Midbrain (tissue), 1 donor: ENCODE measurements at regions not wholly inside any gene's neighbourhood (a gene's known extent, or its start where the extent isn't known, plus 50 kb on each side); places are given as distances from the start of the nearest gene placed in this dataset.
A peak's percentile ranks its signal among the peaks of the same experiment; 100 is the strongest.

Experiments used
- DNase-seq: peaks from one replicate; lab custom pipeline; 2025; lab: John Stamatoyannopoulos, UW

DNA sequence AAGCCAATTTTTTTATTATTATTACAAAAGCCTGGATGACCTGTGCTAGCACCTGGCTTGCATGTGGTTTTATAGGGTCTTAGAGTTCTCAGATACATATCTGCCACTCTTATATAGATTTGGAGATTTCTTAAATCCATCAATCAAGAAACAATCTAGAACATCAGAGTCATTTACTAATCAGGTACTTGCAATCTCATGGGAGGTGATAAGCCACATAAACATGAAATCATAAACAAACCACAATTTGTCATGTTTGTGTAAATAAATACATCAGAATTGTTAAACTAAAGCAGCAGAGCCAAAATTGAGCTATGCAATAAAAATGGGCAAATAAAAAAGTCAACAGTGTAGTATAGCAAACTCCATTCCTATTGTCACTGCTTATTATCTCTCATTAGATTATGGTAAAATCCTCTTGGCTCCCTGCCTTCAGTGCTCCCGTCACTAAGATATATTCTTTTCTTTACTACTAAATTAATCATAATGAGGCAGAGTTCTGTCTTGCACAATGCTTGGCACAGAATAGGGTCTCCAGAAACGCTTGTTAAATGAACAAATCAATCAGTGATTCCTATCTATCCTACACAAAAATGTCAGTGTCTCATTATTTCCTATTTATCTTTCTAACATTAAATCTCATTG lies 108.7 kb upstream of the TTC29 start:
- DNase-seq, result no peak

DNA sequence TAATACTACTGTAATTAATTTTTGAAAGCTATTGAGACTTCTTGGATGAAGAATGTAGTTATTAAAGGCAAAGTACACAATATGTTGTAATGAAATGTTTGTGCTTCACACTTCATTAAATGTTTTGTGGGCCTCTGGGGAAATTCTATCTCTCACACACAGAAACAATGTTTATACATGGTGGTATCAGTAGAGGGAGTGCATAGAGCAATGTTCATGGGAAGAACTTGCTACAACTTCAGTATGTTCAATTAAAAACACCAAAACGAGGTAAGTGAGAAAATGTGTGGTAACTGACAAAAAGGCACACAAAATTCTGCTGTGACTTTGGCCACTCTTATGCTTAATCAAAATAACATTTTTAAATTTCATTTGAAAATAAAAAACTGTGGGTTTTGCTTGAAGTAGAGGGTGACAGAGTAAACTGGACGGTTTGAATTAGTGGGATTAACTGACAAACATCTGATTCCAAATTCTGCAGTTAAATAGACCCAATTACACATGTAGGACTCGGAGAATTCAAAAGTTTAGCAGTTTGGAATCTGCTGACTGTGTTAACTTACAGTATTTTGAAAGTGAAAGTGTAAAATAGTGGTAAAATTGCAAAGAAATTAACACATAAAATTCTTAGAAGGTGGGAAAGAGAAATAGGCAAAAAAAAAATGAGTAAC lies 111.4 kb upstream of the TTC29 start:
- no peak for DNase-seq

DNA sequence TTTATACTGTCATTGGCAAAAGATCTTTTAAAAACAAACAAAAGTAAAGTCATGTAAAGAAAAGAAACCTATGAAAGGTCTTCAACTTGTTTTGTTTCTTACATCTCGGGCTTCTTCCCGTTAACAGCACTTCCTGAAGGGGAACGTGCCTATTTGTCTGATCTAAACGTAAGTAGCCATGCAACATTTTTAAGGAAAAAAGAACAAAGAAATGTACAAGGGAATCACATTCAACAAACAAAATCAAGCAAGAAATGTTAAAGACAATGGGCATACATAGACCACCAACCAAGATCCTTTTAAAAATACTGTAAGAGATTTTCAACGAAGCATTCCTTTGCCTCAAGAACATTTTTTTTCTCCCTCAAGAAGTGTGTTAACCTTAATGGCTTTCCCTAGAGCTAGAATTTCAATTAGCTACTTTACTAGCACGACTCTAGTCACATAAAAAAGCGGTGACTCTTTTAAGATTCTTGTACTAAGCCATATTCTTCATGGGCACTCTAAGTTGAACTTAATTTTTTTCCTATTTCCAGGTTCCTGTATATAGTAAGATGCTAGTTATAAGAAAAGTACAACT lies 112.0 kb upstream of the TTC29 start:
- DNase-seq, result no peak

DNA sequence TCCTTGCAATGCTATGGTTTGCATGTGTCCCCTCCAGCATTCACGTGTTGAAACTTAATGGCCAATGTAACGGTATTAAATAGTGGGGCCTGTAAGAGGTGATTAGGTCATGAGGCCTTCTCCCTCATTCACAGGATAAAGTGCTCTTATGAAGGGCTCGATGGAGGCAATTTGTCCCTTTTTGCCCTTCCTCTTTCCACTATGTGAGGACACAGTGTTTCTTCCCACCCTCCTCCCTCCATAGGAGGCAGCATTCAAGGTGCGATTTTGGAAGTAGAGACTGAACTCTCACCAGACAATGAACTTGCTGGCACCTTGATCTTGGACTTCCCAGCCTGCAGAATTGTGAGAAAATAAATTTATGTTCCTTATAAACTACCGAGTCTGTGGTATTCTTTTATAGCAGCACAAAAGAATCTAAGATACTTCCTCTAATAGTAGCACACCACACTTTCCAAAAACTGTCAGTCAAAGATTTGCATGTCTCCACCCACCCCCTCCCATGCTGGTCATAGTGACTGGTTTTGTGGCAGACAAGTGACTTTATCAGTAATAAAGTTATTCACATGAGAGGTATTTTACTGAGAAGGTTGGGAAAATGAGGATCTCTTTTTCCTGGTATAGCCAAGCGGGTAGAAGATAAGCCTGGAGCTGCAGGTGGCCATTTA lies 113.5 kb upstream of the TTC29 start:
- DNase-seq, result no peak

DNA sequence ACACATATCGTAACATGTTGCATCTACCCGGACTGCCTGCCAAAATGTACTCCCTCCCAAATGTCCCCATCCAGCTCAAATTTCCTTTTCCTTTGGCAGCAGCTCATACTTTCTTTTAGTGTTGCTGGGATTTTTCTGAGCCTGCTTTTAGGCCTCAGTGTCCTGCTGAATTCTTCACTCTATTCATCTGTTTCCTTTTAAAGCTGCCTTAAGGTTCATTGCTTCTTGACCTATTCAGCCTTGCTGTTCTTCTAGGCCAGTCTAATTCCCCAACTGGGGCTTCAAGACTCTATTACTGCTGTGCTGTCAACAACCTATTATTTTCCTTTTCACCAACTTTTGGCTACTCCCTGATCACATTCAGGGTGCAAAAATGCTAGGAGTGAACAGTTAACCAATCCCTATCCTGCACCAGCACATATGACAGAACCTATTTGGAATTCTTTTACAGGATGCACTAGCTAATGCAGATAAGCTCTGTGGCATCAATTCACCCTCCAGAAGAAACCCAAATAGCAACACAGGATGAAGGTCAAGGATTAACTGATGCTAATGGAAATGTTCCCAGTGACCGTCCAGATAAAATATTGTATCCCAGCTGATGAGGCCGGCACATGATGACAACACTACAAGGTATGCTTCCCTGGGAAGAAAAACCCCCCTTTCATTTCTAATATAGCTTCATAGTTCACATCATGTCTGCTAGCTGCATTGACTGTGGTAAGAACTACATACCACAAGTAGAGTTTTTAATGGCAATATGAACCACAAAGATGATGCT lies 114.7 kb upstream of the TTC29 start:
- peak; percentile 21 for DNase-seq

DNA sequence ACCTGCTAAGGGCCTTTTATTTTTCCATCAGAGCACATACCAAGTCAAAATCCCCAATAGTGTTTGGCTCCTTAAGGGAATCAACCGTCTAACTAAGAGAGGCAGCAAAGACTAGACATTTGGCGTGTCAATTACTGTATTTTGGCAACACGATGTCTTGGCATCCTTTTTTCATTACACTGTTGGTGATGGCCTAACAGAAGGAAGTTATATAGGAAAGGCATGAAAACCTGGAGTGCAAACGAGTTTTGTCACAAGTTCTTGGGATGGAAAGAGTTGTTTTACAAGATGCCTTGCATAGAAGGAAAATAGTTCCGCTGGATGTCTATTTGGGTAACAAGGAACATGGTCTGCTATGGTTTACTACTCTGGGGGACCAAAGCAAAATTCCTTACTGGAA lies 119.2 kb upstream of the TTC29 start:
- no peak for DNase-seq

DNA sequence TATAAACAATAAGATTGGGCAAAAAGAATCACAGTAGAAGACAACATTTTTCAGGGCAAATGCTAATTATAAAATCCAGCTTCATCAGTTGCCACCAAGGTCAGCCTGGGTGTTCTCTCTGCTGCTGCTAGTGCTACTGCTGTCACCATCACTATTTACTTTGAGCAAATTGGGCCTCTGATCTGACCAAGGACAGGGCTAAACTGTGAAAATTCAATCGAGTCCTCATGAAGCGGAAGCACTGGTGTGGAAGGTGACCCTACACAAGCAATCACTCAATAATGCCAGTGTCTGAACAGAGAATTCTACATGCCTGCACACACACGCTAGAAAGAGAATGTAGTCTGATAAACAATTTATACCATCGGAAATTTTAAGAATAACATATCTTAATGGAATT lies 122.9 kb upstream of the TTC29 start:
- DNase-seq, result no peak

DNA sequence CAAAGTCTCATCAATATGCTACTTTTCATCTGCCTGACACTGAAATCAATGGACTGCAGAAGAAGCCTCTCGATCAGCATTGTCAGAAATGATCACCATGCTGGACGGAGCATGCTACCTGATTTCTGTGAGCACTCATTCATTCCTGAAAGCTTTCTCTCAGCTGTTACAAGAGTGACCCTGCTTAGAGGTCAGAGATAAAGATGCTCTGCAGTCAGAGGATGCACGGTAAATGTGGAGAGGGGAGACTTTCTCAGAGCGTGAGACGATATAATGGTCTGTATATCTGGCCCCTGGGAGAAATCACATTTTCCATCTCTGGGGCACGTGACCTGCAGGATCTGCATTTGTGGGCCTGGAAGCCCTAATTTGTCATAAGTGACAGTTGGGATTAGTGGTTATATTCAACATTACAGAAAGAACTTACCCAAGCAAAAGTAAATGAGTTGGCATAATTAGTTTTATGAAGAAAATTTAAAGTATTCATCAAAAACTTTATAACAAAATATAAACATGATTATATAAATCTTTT lies 125.6 kb upstream of the TTC29 start:
- DNase-seq, result no peak

DNA sequence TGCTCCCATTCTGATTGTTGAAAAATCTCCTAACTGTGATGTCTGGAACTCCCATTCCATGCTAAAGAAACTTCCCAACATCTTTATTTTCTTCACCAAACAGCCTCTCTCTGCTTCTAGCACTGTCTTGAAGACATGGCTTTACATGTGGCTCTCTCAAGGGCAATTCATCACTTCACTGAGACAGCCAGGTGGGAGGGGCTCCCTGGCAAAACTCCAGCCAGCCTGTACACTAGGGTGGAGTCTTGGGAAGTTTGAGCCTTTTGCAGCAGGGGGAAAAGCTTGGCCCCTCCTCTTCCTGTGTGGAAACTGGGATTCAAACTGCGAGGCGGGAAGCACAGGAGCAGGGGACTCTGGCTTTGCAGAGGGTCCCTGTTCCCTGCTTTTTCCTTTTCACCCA lies 130.5 kb upstream of the TTC29 start:
- DNase-seq, result no peak

DNA sequence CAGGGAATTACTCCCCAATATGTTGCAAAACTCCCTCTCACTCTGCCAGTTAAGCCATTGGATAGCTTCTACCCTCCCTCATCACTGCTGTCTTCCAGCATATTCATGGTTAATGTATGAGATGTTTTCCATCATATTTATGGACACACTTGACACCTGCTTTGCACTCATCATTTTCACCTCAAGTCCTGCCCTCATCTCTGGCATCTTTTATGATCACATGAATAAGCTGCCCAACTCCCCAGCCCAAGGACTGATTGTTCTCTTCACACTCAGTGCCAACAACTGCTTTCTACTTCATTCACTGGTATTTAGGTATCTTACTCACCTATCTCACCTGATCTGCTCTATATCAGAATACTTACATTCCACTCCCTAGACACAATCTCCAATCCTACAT lies 131.1 kb upstream of the TTC29 start:
- no peak for DNase-seq

DNA sequence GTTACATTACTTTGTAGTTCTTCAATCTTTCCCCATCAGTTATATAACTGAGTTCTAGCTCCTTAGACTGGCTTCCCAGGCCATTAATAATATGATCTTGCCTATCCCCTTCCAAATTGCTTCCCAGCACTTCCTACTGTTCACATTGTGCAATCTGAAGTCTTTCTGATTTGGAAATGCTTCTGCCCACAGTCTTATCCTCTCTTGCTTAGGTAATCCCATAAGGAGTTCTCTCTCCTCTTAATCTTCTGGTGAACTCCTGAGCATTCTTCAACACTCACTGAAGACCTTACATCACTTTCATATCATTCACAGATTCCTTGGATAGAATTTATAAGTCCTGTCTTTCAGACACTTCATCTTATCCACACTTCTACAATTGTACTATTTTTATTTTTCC lies 132.7 kb upstream of the TTC29 start:
- DNase-seq, result no peak

DNA sequence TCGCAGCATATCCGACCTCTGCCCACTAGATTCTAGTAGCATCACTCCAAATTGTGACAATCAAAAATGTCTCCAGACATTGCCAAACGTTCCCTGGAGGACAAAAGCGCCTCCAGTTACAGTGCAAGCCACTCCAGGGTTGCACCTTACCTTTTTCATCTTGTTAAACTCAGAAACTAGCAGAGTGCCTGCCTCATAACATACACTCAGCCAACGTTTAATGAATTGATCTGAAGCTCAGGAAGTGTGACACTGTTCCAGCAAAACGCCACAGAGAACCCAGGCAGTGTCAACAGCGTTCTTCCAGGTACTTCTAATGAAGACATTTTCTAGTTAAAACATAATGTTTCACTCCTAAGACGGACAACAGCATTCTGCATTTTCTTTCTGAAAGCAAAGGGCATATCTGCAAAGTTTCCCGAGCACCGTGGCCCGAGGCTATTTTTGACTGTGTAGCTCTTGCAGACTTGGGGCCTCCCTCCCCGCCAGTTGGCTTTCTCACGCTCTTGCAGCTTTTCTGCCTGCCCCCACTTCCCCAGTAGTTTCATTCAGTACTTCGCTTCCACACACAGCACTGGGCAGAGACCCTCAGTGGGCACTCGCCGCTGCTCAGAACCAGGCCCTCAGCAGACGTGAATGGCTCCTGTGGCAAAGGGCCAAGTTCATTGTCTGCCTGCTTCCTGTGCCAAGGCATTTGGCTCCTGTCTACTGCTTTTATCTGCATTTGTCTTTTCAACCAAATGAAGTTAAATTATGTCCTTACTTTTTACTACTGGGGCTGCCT lies 133.4 kb upstream of the TTC29 start:
- DNase-seq, result no peak

DNA sequence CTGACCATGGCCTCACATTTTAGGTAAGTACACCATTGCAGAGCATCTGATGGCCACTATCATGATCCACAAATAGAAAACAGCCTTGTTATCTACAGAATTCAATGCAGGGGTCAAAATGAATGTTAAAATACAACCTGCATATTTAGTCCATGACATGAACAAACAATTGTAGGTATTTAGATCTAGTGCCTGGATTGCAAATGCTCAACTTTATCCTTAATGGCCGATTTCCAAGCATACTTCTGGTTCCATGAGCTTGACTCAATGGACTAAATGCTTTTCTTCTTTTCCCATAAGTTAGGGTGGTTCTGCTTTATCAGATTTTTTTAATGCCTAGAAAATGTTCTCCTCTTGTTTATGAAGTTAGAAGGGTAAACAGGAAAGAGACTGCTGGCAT lies 139.2 kb upstream of the TTC29 start:
- DNase-seq, result no peak

DNA sequence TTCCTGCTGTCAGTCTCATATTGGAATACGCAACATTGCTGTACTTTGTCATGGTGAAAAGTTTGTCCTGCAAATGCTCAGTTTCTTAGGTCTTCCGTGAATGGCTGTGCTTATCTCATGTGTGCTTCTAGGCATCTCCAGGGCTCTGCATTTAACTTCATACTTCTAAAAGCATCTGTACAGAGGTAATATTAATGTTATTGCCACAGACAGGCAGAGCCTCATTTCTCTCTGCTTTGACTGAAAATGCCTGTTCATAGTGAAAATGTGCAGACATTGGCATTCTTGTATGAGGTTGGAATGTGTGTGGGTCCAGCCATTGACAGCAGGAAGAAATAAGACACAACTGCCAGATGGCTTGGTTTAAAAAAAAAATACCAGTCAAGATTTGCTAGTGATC lies 140.1 kb upstream of the TTC29 start:
- no peak for DNase-seq

DNA sequence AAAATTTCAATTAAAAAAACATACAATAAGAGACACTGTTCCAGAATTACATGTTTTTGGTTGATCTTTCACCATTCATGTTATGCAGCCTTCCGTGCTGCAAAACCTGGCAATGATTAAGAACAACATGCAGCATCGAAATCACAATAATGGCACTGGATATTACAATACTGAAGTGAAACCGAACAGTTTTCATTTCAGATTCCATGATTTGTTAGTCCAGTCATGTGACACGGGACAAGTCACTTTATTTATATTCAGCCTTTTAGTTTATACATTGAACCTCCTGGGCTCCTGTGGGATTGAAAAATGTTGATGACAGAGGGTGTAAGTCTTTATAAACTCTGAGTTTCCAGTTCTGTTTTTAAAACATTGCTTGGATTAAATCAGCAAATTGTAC lies 142.5 kb upstream of the TTC29 start:
- no peak for DNase-seq

DNA sequence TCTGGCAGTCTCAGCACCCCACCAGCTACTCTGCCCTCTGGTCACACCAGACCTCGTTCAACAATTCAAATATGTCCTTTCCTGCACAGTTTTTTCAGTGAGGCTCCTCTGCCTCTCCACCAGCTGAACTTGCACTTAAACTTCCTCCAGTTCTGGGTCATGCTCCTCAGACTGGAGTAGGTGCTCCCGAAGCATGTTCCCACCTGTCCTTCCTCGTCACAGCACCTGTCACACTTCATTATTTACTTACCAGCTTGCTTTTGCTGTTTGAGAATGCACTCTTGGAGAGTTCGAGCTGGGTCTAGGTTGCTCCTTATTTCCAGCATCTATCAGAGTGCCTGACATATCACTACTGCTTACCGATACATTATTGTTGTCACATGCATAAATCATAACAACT lies 144.8 kb upstream of the TTC29 start:
- DNase-seq, result no peak

DNA sequence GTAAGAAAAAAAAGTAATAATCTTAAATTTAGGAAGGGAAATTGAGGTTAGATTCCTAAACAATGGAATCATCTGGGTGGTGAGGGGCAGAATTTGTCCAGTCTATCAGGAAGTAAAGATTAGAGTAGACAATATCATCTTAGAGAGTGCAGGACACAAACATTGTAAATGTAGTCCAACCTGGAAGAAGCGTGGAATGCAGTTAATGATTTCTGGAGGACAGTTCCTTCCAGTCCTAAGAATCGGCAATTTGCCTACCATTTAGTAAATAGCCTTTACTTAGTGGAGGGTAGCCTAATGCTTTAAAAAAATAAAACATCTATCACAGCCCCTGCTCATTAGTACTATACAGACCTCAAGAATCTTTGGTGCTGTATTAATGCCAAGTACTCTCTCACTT lies 147.5 kb upstream of the TTC29 start:
- DNase-seq, result no peak

DNA sequence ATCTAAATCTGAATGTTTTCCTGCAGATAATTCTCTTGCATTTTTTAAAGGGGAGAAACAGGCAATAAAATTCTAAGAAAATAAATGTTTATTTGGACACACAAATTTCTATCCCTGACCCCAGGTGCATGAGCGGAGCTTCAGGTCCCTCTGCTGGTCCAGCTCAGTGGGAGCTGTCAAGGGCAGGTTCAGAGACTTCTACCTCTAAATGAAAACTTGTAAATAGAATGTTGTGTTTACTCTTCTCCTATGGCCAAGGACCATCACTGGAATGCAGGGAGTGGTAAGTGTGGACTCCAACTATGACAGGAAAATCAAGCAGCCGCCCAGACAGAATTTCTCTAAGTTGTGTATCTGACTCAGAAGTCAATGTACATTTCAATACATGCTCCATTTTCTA lies 148.6 kb upstream of the TTC29 start:
- DNase-seq, result no peak

DNA sequence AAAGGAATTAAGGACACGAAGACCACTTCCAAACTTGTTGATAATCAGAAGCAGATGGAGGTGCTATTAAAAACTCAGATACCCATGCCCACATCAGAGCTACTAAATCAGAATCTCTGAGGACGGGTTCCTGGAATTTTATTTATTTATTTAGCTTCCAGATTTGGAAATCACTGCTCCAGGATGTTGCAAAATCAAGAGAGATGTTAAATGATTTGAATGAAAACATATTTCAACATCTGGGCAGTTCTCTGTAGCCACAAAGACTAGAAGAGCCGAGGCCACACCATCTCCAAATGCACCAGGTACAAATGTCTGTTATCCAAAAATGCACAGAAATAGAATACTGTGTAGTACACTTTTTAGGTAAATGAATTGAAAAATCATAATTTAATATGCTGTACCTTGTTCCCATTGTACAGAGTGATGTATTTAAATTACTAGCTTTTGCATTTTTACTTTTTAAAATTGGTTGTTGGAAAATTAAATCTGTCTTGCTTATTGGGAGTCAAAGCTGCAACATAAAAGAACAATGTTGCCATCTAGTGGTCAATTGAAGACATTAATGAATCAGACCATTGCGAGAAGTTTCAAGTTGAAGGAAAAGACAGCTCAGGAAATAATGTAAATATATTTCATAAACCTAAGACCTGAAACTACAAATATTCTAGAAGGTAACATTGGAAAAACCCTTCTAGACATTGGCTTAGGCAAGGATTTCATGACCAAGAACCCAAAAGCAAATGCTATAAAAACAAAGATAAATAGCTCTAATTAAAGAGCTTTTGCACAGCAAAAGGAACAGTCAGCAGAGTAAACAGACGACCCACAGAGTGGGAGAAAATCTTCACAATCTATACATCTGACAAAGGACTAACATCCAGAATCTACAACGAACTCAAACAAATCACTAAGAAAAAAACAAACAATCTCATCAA lies 151.3 kb upstream of the TTC29 start:
- DNase-seq, result peak; percentile 69

DNA sequence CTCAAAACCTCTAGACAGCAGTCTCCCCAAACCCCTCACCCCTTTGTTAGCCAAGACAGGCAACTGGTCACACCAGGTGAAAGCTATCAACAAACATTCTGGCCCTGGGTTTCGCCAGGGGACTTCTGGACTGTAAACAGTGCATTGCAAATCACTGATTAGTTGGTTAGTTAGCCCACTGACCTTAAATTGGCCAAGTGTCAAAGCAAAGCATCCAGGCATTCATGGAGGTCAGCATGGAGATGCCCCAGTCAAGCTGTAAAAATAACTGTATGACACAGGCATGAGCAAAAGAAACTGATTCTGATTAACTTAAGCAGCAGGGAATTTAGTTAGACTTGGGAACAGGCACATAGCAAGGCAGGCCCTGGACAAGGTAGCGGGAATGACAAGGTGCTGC lies 156.0 kb upstream of the TTC29 start:
- DNase-seq, result no peak
